Pancreas (tissue), 10 donors: ENCODE measurements at regions not wholly inside any gene's neighbourhood (a gene's known extent, or its start where the extent isn't known, plus 50 kb on each side); places are given as distances from the start of the nearest gene placed in this dataset.

ENCODE experiments used
- ATAC-seq, 4 donors: fragments of 200-7000 bp; cut with Tn5 transposase; one replicate each; pipeline versions ENCODE4 v1.8.0 to v1.9.1; 2020; ENCODE audit warnings: mild to moderate bottlenecking in 4 of 4, moderate library complexity in 4 of 4
- DNase-seq, 6 donors: peaks; one replicate each; pipeline ENCODE4 v3.0.0-alpha.2; 2020
- FAIRE-seq: peaks from 2 replicates; lab custom pipeline; 2012; peaks lifted over from hg19 to GRCh38; lab: Jason Lieb, UNC
- H3K27ac ChIP-seq, 4 donors: fragments of 200-600 bp; sonication (generic); 1 replicate in 3 of 4; 2 replicates in 1 of 4; pipeline versions ENCODE4 v1.5.0 to v1.8.0; 2020
- H3K27me3 ChIP-seq, 4 donors: fragments of 200-600 bp; one replicate each; pipeline ENCODE4 v1.8.0; 2021
- H3K36me3 ChIP-seq, 3 donors: fragments of 200-600 bp; sonication (generic) in 1 of 3; one replicate each; pipeline versions ENCODE4 v1.5.0 to v1.8.0; 2020 to 2021
- H3K4me1 ChIP-seq, 3 donors: fragments of 200-600 bp; one replicate each; pipeline ENCODE4 v1.8.0; 2021
- H3K4me3 ChIP-seq, 4 donors: fragments of 200-600 bp; sonication (generic) in 2 of 4; one replicate each; pipeline versions ENCODE4 v1.5.0 to v1.8.0; 2020 to 2021
- H3K9me3 ChIP-seq, 4 donors: fragments of 200-600 bp; one replicate each; pipeline ENCODE4 v1.8.0; 2021
- WGBS, 2 donors: extraction: QIAGEN DNeasy Blood & Tissue Kit; methylation state at CpG; one replicate each; pipeline ENCODE4 v1.1.7; 2013; 5-methylcytosine and 5-hydroxymethylcytosine counted together
- intact Hi-C, 3 donors: fragments of 100-400 bp; cut with DNase I; formaldehyde crosslinking; loops; one replicate each; pipeline versions ENCODE4 v1.11.1 to v1.14.2; 2022
- TF ChIP-seq, protein P1 (sequence below), 4 donors: fragments of 200-600 bp; sonication (generic) in 3 of 4; IDR thresholded peaks; one replicate each; pipeline versions ENCODE4 v1.5.0 to v1.8.0; 2021; ENCODE audit warnings: antibody characterized with exemption in 4 of 4
- donor health status: healthy with polysubstance abuse.
- donor health status: DM: no; HTN: no; CAD: no; lungs with moderate emphysema.
- donor health status: DM: no; HTN: no; CAD: no.
- donor health status: control.
- donor health status: control.
- donor health status: Bipolar disorder and iron deficiency.
- donor health status: DM: yes; HTN: yes; CAD: no.
- donor health status: DM: no; HTN: no; CAD: no.
- donor health status: DM: no; HTN: no; CAD: no.
- donor health status: DM: yes; HTN: yes; CAD: no.

GRCh38 chr18:78903436-78904178, 76.0 kb upstream of the SALL3 start:
- no peak for FAIRE-seq
- intact Hi-C loops: no loop called here

DNA sequence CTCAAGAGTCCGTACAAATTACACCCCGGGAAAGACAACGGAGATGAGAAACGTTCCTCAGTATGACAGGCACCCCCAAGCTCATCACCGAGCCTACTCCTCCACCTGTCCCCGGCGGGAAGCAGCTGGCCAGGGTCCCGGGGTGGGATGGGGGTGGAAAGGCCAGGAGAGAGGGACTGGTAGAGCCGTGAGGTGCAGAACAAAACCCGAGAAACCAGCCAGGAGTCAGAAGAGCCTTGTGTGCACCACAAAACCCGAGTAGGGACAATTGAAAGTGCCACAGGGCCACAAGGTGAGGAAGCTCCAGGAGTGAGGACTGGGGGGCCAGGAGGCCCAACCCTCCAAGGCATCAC, 75.5 kb upstream of the SALL3 start:
- no peak for FAIRE-seq
- TF ChIP-seq, protein P1, sequence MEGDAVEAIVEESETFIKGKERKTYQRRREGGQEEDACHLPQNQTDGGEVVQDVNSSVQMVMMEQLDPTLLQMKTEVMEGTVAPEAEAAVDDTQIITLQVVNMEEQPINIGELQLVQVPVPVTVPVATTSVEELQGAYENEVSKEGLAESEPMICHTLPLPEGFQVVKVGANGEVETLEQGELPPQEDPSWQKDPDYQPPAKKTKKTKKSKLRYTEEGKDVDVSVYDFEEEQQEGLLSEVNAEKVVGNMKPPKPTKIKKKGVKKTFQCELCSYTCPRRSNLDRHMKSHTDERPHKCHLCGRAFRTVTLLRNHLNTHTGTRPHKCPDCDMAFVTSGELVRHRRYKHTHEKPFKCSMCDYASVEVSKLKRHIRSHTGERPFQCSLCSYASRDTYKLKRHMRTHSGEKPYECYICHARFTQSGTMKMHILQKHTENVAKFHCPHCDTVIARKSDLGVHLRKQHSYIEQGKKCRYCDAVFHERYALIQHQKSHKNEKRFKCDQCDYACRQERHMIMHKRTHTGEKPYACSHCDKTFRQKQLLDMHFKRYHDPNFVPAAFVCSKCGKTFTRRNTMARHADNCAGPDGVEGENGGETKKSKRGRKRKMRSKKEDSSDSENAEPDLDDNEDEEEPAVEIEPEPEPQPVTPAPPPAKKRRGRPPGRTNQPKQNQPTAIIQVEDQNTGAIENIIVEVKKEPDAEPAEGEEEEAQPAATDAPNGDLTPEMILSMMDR (IDR thresholded peaks at IDR 0.05): no peak
- Histone ChIP-seq H3K4me1 (no peaks in the 10 kb centered on the region), H3K27me3 (no peaks in the 10 kb centered on the region), H3K36me3 (no peaks in the 10 kb centered on the region), H3K9me3 (no peaks in the 10 kb centered on the region), H3K27ac (no peak overlapping the region), H3K4me3 (no peak overlapping the region)
- no peak for ATAC-seq
- intact Hi-C loops: no loop called here
- 44 to 55% methylated on average over 11 of the region's 11 CpGs for WGBS, 2 donors
- no peak for DNase-seq

More at GRCh38 chr18:78903436-78904178, 76.0 kb upstream of the SALL3 start:
- no peaks in the 10 kb centered on the region for H3K9me3 ChIP-seq
- H3K36me3 ChIP-seq: no peaks in the 10 kb centered on the region
- WGBS, 2 donors: 56 to 67% methylated on average over 22 of the region's 22 CpGs
- no peaks in the 10 kb centered on the region for H3K4me1 ChIP-seq
- no peak for DNase-seq
- no peak for ATAC-seq
- no peak overlapping the region for H3K27ac ChIP-seq
- TF ChIP-seq, protein P1 (IDR thresholded peaks at IDR 0.05): no peak
- H3K4me3 ChIP-seq: no peak overlapping the region
- H3K27me3 ChIP-seq: no peaks in the 10 kb centered on the region

DNA sequence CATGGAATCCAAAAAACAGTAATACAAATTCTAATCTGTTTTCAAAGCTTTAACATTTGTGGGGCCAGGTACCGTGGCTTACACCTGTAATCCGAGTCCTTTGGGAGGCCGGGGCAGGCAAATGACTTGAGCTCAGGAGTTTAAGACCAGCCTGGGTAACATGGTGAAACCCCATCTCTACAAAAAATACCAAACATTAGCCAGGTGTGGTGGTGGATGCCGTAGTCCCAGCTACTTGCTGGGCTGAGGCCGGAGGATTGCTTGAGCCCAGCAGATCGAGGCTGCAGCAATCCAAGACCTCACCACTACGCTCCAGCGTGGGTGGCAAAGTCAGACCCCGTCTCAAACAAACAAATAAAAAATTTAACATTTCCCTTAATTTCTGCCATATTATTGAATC, 74.3 kb upstream of the SALL3 start:
- H3K27me3 ChIP-seq: no peaks in the 10 kb centered on the region
- intact Hi-C loops: no loop called here
- ATAC-seq (no peak), FAIRE-seq (no peak), DNase-seq (no peak)
- H3K9me3 ChIP-seq: no peaks in the 10 kb centered on the region
- H3K4me3 ChIP-seq: no peak overlapping the region
- TF ChIP-seq, protein P1 (IDR thresholded peaks at IDR 0.05): no peak
- WGBS, 2 donors: 75% methylated on average over 9 of the region's 9 CpGs
- H3K4me1 ChIP-seq: no peaks in the 10 kb centered on the region
- no peak overlapping the region for H3K27ac ChIP-seq
- no peaks in the 10 kb centered on the region for H3K36me3 ChIP-seq

DNA sequence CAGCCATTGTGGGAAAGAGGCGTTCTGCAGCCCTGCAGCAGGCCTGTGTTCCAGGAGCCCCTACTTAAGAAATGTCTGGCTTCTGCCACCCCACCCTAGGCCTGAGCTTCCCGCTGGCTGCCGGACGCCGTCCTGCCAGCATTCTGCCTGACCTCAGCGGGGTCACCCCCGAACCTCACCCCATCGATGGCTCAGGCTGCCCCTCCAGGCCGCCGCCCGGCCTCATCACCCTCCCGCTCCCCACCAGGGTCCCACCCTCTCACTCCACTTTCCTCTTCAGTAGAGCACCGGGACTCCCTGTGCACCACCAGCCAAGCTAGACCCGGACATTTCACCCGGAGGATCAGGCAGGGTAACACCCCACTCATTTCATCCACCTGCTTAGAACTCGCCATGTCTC, 73.6 kb upstream of the SALL3 start:
- TF ChIP-seq, protein P1 (IDR thresholded peaks at IDR 0.05): no peak
- no peak for DNase-seq
- no peak for ATAC-seq
- intact Hi-C loops: no loop called here
- no peak overlapping the region for H3K27ac ChIP-seq
- 78 to 84% methylated on average over 16 of the region's 16 CpGs for WGBS, 2 donors
- no peaks in the 10 kb centered on the region for H3K9me3 ChIP-seq
- H3K36me3 ChIP-seq: no peaks in the 10 kb centered on the region
- no peaks in the 10 kb centered on the region for H3K4me1 ChIP-seq
- no peak for FAIRE-seq
- H3K27me3 ChIP-seq: no peaks in the 10 kb centered on the region
- no peak overlapping the region for H3K4me3 ChIP-seq

DNA sequence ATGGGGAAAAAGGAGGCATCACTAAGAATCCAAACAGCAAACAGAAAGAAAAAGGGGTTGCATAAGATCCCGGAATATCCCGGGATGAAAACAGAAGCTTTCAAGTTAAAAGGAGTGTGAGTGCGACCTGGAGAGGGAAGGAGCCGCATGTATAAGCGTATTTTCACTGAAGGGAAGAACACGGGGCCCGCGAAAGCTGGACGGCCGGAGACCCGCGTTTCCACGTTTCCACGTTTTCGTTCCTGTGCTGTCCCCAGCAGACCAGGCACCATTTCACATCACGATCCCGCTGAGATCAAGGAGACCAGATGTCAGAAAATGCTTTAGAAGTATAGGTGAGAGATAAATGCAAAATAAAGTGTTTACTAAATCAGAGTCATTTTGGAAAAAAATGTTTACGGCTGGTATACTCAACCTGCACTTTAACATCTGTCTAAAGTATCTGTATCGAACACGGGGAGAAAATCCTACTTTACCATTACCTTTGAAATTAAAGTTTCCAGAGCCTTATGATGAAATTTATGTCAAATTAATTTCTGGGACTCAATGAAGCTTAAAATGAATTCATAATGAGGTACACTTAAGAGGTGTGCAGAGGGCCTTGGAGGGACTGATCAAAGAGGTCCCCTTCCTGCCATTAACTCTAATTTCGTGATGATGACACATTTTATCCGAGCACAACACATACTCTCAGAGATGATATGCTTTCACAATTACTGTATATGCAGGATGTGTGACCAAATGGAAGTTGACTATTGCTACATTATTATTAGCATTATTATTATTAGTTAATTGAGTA, 71.0 kb upstream of the SALL3 start:
- Histone ChIP-seq H3K27ac (no peak overlapping the region), H3K4me1 (no peaks in the 10 kb centered on the region), H3K4me3 (no peak overlapping the region), H3K9me3 (no peaks in the 10 kb centered on the region), H3K36me3 (no peaks in the 10 kb centered on the region), H3K27me3 (no peaks in the 10 kb centered on the region)
- WGBS, 2 donors: 74 to 86% methylated on average over 22 of the region's 22 CpGs
- ATAC-seq (no peak), DNase-seq (no peak), FAIRE-seq (no peak)
- TF ChIP-seq, protein P1 (IDR thresholded peaks at IDR 0.05): no peak
- intact Hi-C loops: no loop called here
